GM12873 (cell line): ENCODE measurements at regions not wholly inside any gene's neighbourhood (a gene's known extent, or its start where the extent isn't known, plus 50 kb on each side); places are given as distances from the start of the nearest gene placed in this dataset.

ENCODE experiments used
- CTCF ChIP-seq: IDR thresholded peaks from 2 replicates; pipeline ENCODE4 v1.5.1; 2012; ENCODE audit warnings: low read depth, mild to moderate bottlenecking, moderate library complexity, low read length, control low read depth; ENCODE audit not compliant: insufficient read depth; ENCODE audit errors: missing control alignments

- no peak for TF ChIP-seq CTCF
These were observed 100.5 kb upstream of the SNX2 start for GRCh38 chr5:122674385-122674784.

GRCh38 chr5:122680623-122681350 is 94.1 kb upstream of the SNX2 start:
- no peak for TF ChIP-seq CTCF

- no peak for TF ChIP-seq CTCF
These were observed 91.2 kb upstream of the SNX2 start for GRCh38 chr5:122683631-122684030.

- no peak for TF ChIP-seq CTCF
These were observed 84.6 kb upstream of the SNX2 start for GRCh38 chr5:122690266-122690665.

- TF ChIP-seq CTCF, result no peak
These were observed 82.9 kb upstream of the SNX2 start for GRCh38 chr5:122691931-122692330.

GRCh38 chr5:122693963-122694362 is 80.9 kb upstream of the SNX2 start:
- no peak for TF ChIP-seq CTCF

- TF ChIP-seq CTCF, result no peak
These were observed 80.0 kb upstream of the SNX2 start for GRCh38 chr5:122694884-122695283.
